ENCODE measurements at regions not wholly inside any gene's neighbourhood (a gene's known extent, or its start where the extent isn't known, plus 50 kb on each side); places are given as distances from the start of the nearest gene placed in this dataset.
A peak's percentile ranks its signal among the peaks of the same experiment; 100 is the strongest.

GRCh38 chr15:92711457-92711831 lies 55.9 kb upstream of the FAM174B start:
- DNase-seq (no peak), ATAC-seq (no peak)
- Histone ChIP-seq H3K9me3 (no peaks in the 10 kb centered on the region), H3K4me3 (no peak overlapping the region), H3K27ac (no peak overlapping the region), H3K27me3 (peaks cover 0 to 5% of the 10 kb centered on the region in 2 donors), H3K4me1 (peaks cover 0 to 13% of the 10 kb centered on the region in 2 donors), H3K36me3 (no peaks in the 10 kb centered on the region)
- TF ChIP-seq CTCF (IDR thresholded peaks at IDR 0.05), result no peak
- intact Hi-C loops (cut with DNase I), result no loop called here

- Histone ChIP-seq H3K4me1 (peaks cover 0 to 13% of the 10 kb centered on the region in 2 donors), H3K36me3 (no peaks in the 10 kb centered on the region), H3K4me3 (peak overlapping the region; percentile 47 to 53), H3K27ac (peak overlapping the region; percentile 48 to 76), H3K27me3 (peaks cover 0 to 5% of the 10 kb centered on the region in 2 donors), H3K9me3 (no peaks in the 10 kb centered on the region)
- intact Hi-C loops (cut with DNase I), result no loop called here
- ATAC-seq (peak; percentile 43), DNase-seq (peak in 1 of 4 donors; percentile 57)
- TF ChIP-seq CTCF (IDR thresholded peaks at IDR 0.05), result no peak
These were observed 58.5 kb upstream of the FAM174B start for GRCh38 chr15:92714077-92714476.

GRCh38 chr15:92714477-92715401 lies 59.2 kb upstream of the FAM174B start:
- peak; percentile 75 to 88 for TF ChIP-seq CTCF (IDR thresholded peaks at IDR 0.05)
- Histone ChIP-seq H3K4me1 (peaks cover 0 to 13% of the 10 kb centered on the region in 2 donors), H3K27ac (peak overlapping the region; percentile 48 to 76), H3K9me3 (no peaks in the 10 kb centered on the region), H3K27me3 (peaks cover 0 to 5% of the 10 kb centered on the region in 2 donors), H3K4me3 (peak overlapping the region; percentile 47 to 53), H3K36me3 (no peaks in the 10 kb centered on the region)
- ATAC-seq, result peak; percentile 97
- DNase-seq, result peak; percentile 70 to 90 (median 89)
- intact Hi-C loops (cut with DNase I), result loop anchor here in 1 of 2 donors (5.0 kb wide), 1 partner anchor 192 kb away; no protein-coding TSS in a partner anchor

GRCh38 chr15:92715758-92716157 lies 60.2 kb upstream of the FAM174B start:
- Histone ChIP-seq H3K27me3 (peaks cover 0 to 5% of the 10 kb centered on the region in 2 donors), H3K9me3 (no peaks in the 10 kb centered on the region), H3K36me3 (no peaks in the 10 kb centered on the region), H3K27ac (peak overlapping the region in 1 of 2 donors; percentile 33), H3K4me3 (no peak overlapping the region), H3K4me1 (peaks cover 0 to 13% of the 10 kb centered on the region in 2 donors)
- DNase-seq, result peak in 1 of 4 donors; percentile 81
- TF ChIP-seq CTCF (IDR thresholded peaks at IDR 0.05), result no peak
- intact Hi-C loops (cut with DNase I), result loop anchor here in 1 of 2 donors (5.0 kb wide), 1 partner anchor 193 kb away; no protein-coding TSS in a partner anchor
- peak; percentile 73 for ATAC-seq

GRCh38 chr15:92719021-92719420 lies 63.4 kb upstream of the FAM174B start:
- no peak overlapping the region for H3K27ac ChIP-seq
- H3K4me1 ChIP-seq, result peaks cover 0 to 12% of the 10 kb centered on the region in 2 donors
- ATAC-seq, result no peak
- no peak for TF ChIP-seq CTCF (IDR thresholded peaks at IDR 0.05)
- H3K36me3 ChIP-seq, result no peaks in the 10 kb centered on the region
- DNase-seq, result no peak
- intact Hi-C loops (cut with DNase I), result loop anchor here in 1 of 2 donors (5.0 kb wide), 1 partner anchor 197 kb away; no protein-coding TSS in a partner anchor
- H3K4me3 ChIP-seq, result no peak overlapping the region
- H3K27me3 ChIP-seq, result peaks cover 0 to 5% of the 10 kb centered on the region in 2 donors
- H3K9me3 ChIP-seq, result peaks cover 0 to 2% of the 10 kb centered on the region in 2 donors

All from left lung (tissue), 4 donors.